AG04450 (cell line): ENCODE measurements at regions not wholly inside any gene's neighbourhood (a gene's known extent, or its start where the extent isn't known, plus 50 kb on each side); places are given as distances from the start of the nearest gene placed in this dataset.

Experiments
- CTCF ChIA-PET: fragments of 300-600, 350-600 bp; formaldehyde crosslinking; extraction: SDS; loops from one replicate; lab custom pipeline; 2022; ENCODE audit warnings: antibody characterized with exemption, inconsistent platforms; lab: Charles Lee
- POLR2A ChIA-PET: fragments of 350-600 bp; formaldehyde crosslinking; extraction: SDS; loops from one replicate; lab custom pipeline; 2021; ENCODE audit warnings: antibody characterized with exemption, inconsistent platforms; lab: Yijun Ruan, JAX
- DNase-seq: peaks from one replicate; pipeline ENCODE4 v3.0.0-alpha.2; 2011; ENCODE audit warnings: low read depth, low spot score
- H3K27ac ChIP-seq: one replicate; pipeline ENCODE4 v1.5.1; 2012; ENCODE audit warnings: low read depth, low read length, control low read depth
- H3K27me3 ChIP-seq: one replicate; pipeline ENCODE4 v1.6.0; 2012; ENCODE audit warnings: low read length; ENCODE audit not compliant: control insufficient read depth, insufficient read depth
- H3K4me3 ChIP-seq: 2 replicates; pipeline ENCODE4 v1.5.1; 2011; ENCODE audit warnings: mild to moderate bottlenecking, low read depth, low read length, control low read depth
- H3K9me3 ChIP-seq: 2 replicates; pipeline ENCODE4 v1.5.1; 2012; ENCODE audit warnings: low read length; ENCODE audit not compliant: control insufficient read depth, insufficient read depth
- TF ChIP-seq, protein P1 (sequence below): IDR thresholded peaks from 2 replicates; pipeline ENCODE4 v1.5.1; 2011; ENCODE audit warnings: low read depth, low read length, control low read depth, inconsistent platforms

GRCh38 chr15:94930441-94930840 is 699.1 kb downstream of the MCTP2 start:
- Histone ChIP-seq H3K9me3 (no peaks in the 10 kb centered on the region), H3K4me3 (no peak overlapping the region), H3K27ac (no peak overlapping the region), H3K27me3 (no peaks in the 10 kb centered on the region)
- ChIA-PET CTCF (no interaction called here), POLR2A (no interaction called here)
- TF ChIP-seq, protein P1, sequence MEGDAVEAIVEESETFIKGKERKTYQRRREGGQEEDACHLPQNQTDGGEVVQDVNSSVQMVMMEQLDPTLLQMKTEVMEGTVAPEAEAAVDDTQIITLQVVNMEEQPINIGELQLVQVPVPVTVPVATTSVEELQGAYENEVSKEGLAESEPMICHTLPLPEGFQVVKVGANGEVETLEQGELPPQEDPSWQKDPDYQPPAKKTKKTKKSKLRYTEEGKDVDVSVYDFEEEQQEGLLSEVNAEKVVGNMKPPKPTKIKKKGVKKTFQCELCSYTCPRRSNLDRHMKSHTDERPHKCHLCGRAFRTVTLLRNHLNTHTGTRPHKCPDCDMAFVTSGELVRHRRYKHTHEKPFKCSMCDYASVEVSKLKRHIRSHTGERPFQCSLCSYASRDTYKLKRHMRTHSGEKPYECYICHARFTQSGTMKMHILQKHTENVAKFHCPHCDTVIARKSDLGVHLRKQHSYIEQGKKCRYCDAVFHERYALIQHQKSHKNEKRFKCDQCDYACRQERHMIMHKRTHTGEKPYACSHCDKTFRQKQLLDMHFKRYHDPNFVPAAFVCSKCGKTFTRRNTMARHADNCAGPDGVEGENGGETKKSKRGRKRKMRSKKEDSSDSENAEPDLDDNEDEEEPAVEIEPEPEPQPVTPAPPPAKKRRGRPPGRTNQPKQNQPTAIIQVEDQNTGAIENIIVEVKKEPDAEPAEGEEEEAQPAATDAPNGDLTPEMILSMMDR: no peak
- DNase-seq: no peak

GRCh38 chr15:94930960-94931359 is 699.6 kb downstream of the MCTP2 start:
- no peak for DNase-seq
- H3K9me3 ChIP-seq: no peaks in the 10 kb centered on the region
- H3K4me3 ChIP-seq: no peak overlapping the region
- H3K27me3 ChIP-seq: no peaks in the 10 kb centered on the region
- POLR2A ChIA-PET: no interaction called here
- TF ChIP-seq, protein P1: no peak
- H3K27ac ChIP-seq: no peak overlapping the region
- CTCF ChIA-PET: no interaction called here

DNA sequence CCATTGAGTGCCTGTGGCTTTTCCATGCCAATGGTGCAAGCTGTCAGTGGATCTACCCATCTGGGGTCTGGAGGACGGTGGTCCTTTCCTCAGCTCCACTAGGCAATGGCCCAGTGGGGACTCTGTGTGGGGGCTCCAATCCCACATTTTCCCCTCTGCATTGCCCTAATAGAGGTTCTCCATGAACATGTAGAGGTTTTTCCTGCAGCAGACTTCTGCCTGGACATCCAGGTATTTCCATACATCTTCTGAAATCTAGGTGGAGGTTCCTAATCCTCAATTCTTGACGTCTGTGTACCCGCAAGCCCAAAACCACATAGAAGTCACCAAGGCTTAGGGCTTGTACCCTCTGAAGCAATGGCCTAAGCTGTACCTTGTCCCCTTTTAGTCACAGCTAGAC is 703.1 kb downstream of the MCTP2 start:
- Histone ChIP-seq H3K27me3 (no peaks in the 10 kb centered on the region), H3K9me3 (no peaks in the 10 kb centered on the region), H3K4me3 (no peak overlapping the region), H3K27ac (no peak overlapping the region)
- ChIA-PET POLR2A (no interaction called here), CTCF (interaction anchor here (0.6 kb wide), 1 partner anchor 27 kb away, joined by 3 read pairs; no protein-coding TSS in a partner anchor)
- DNase-seq: no peak
- TF ChIP-seq, protein P1: no peak

DNA sequence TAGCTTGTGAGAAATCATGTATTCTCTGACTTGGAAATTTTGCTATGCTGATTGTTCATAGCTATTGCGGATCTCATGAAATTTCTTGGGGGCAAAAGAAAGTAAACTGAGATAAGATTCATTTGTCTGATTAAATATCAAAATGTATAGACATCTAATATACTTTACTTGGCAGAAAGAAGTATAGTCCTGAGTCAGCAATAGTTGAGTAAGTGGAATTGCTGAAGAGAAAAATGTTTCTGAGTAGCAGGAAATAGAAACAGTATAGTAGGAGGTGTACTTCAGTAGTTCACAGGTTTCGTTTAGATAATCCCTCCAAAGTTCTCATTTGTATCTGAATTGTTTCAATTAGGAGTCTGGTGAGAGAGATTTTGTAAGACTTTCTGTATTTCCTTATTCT is 705.9 kb downstream of the MCTP2 start:
- no peak for DNase-seq
- CTCF ChIA-PET: no interaction called here
- TF ChIP-seq, protein P1: no peak
- no peaks in the 10 kb centered on the region for H3K27me3 ChIP-seq
- no peaks in the 10 kb centered on the region for H3K9me3 ChIP-seq
- POLR2A ChIA-PET: no interaction called here
- H3K4me3 ChIP-seq: no peak overlapping the region
- H3K27ac ChIP-seq: no peak overlapping the region

DNA sequence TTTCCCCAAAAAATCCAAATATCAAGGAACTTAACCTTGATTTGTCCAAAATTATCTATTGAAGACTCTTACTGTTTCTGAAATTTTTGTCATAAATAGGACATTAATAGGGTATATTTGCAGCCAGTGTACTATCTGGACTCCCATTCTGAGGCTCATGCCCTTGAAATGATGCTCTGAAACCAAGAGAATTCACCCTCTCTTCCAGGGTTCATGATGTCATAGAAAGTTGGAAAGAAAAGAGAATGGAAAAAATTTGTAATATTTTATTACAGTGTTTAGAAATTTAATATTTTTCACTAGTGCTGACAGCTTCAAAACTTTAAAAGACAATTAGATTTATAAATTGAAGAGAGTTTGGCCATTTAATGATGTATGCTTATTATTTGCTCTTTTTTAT is 712.5 kb downstream of the MCTP2 start:
- ChIA-PET CTCF (no interaction called here), POLR2A (no interaction called here)
- H3K9me3 ChIP-seq: no peaks in the 10 kb centered on the region
- TF ChIP-seq, protein P1: no peak
- no peaks in the 10 kb centered on the region for H3K27me3 ChIP-seq
- H3K4me3 ChIP-seq: no peak overlapping the region
- no peak for DNase-seq
- H3K27ac ChIP-seq: no peak overlapping the region
